IMR-90 (cell line): ENCODE measurements at regions not wholly inside any gene's neighbourhood (a gene's known extent, or its start where the extent isn't known, plus 50 kb on each side); places are given as distances from the start of the nearest gene placed in this dataset.

ENCODE experiments used
- ATAC-seq: fragments of 200-7000 bp; cut with Tn5 transposase; 2 replicates; pipeline ENCODE4 v1.9.1; 2020; ENCODE audit warnings: low read depth, mild to moderate bottlenecking, moderate library complexity
- BruUV-seq: library from RNA; stranded (reverse); fragments of 400-500 nt; replicated peaks from 2 replicates; lab custom pipeline; 2021; lab: Mats Ljungman, UMichigan
- CTCF ChIA-PET: fragments of 300-600 bp; formaldehyde crosslinking; extraction: SDS; loops from one replicate; lab custom pipeline; 2021; ENCODE audit warnings: antibody characterized with exemption; lab: Yijun Ruan, JAX
- POLR2A ChIA-PET: fragments of 300-600 bp; sonication (Branson Sonifier 250); formaldehyde crosslinking; loops from one replicate; lab custom pipeline; 2022; ENCODE audit warnings: antibody characterized with exemption; ENCODE audit not compliant: unreplicated experiment; lab: Charles Lee
- DNase-seq: peaks from one replicate; pipeline ENCODE4 v3.0.0; 2013
- H2AFZ ChIP-seq: replicated peaks from 2 replicates; pipeline ENCODE3; 2013; ENCODE audit warnings: low read length, mild to moderate bottlenecking; ENCODE audit not compliant: poor library complexity
- H2AK5ac ChIP-seq: 2 replicates; pipeline ENCODE4 v1.6.1; 2013; ENCODE audit warnings: low read depth, low read length, inconsistent platforms
- H2AK9ac ChIP-seq: replicated peaks from 2 replicates; pipeline ENCODE3; 2013; ENCODE audit warnings: mild to moderate bottlenecking, low read depth, low read length, moderate library complexity; ENCODE audit not compliant: poor library complexity
- H2BK120ac ChIP-seq: 2 replicates; pipeline ENCODE4 v1.6.1; 2013; ENCODE audit warnings: low read depth, low read length, inconsistent platforms
- H2BK15ac ChIP-seq: 3 replicates; pipeline ENCODE4 v1.6.1; 2013; ENCODE audit warnings: low read depth, low read length, inconsistent platforms
- H2BK20ac ChIP-seq: 2 replicates; pipeline ENCODE4 v1.6.1; 2013; ENCODE audit warnings: low read depth, mild to moderate bottlenecking, inconsistent platforms, low read length, moderate library complexity
- H2BK5ac ChIP-seq: 2 replicates; pipeline ENCODE4 v1.6.1; 2013; ENCODE audit warnings: mild to moderate bottlenecking, low read depth, low read length, inconsistent platforms; ENCODE audit not compliant: poor library complexity, severe bottlenecking
- H3K14ac ChIP-seq: replicated peaks from 2 replicates; pipeline ENCODE4 v1.6.1; 2013; ENCODE audit warnings: low read depth, low read length, inconsistent platforms
- H3K18ac ChIP-seq: 2 replicates; pipeline ENCODE4 v1.6.1; 2013; ENCODE audit warnings: low read depth, low read length, control low read depth
- H3K23ac ChIP-seq: 2 replicates; pipeline ENCODE4 v1.6.1; 2013; ENCODE audit warnings: low read depth, low read length, inconsistent platforms
- H3K27ac ChIP-seq: 2 replicates; pipeline ENCODE4 v1.5.1; 2013; ENCODE audit warnings: mild to moderate bottlenecking, control low read depth, low read length; ENCODE audit not compliant: insufficient read depth
- H3K27me3 ChIP-seq: 2 replicates; pipeline ENCODE4 v1.6.1; 2013; ENCODE audit warnings: low read length; ENCODE audit not compliant: control insufficient read depth, insufficient read depth
- H3K36me3 ChIP-seq: 2 replicates; pipeline ENCODE4 v1.6.1; 2013; ENCODE audit warnings: low read length, mixed read lengths; ENCODE audit not compliant: control insufficient read depth, insufficient read depth
- H3K4ac ChIP-seq: 2 replicates; pipeline ENCODE4 v1.6.1; 2013; ENCODE audit warnings: low read depth, low read length, inconsistent platforms
- H3K4me1 ChIP-seq: 2 replicates; pipeline ENCODE4 v1.6.1; 2013; ENCODE audit warnings: low read length, mixed read lengths; ENCODE audit not compliant: control insufficient read depth, insufficient read depth
- H3K4me2 ChIP-seq: 2 replicates; pipeline ENCODE4 v1.6.1; 2013; ENCODE audit warnings: low read depth, mild to moderate bottlenecking, control low read depth, low read length, moderate library complexity
- H3K4me3 ChIP-seq: 2 replicates; pipeline ENCODE4 v1.5.1; 2013; ENCODE audit warnings: low read depth, mild to moderate bottlenecking, control low read depth, low read length, moderate library complexity; ENCODE audit not compliant: insufficient read depth
- H3K56ac ChIP-seq: 2 replicates; pipeline ENCODE4 v1.6.1; 2013; ENCODE audit warnings: low read length, inconsistent platforms; ENCODE audit not compliant: insufficient read depth; ENCODE audit errors: extremely low read depth
- H3K79me1 ChIP-seq, 2 experiments: 2 replicates each; pipeline ENCODE4 v1.6.1; 2013; ENCODE audit warnings: low read length in 2 of 2, inconsistent platforms in 1 of 2, low read depth in 1 of 2
- H3K9ac ChIP-seq: 2 replicates; pipeline ENCODE4 v1.6.1; 2013; ENCODE audit warnings: low read depth, low read length, control low read depth
- H3K9me1 ChIP-seq: 2 replicates; pipeline ENCODE4 v1.6.1; 2013; ENCODE audit warnings: low read length, inconsistent platforms; ENCODE audit not compliant: insufficient read depth
- H3K9me3 ChIP-seq: 2 replicates; pipeline ENCODE4 v1.6.1; 2013; ENCODE audit warnings: low read length; ENCODE audit not compliant: control insufficient read depth, insufficient read depth
- H4K20me1 ChIP-seq: 2 replicates; pipeline ENCODE4 v1.6.1; 2013; ENCODE audit warnings: low read length, inconsistent platforms; ENCODE audit not compliant: insufficient read depth
- H4K5ac ChIP-seq: 2 replicates; pipeline ENCODE4 v1.6.1; 2013; ENCODE audit warnings: mild to moderate bottlenecking, low read depth, low read length, control low read depth
- H4K8ac ChIP-seq, 2 experiments: 2 replicates each; pipeline ENCODE4 v1.6.1; 2013; ENCODE audit warnings: low read depth in 2 of 2, low read length in 2 of 2, control low read depth in 1 of 2, inconsistent platforms in 1 of 2
- H4K91ac ChIP-seq: 2 replicates; pipeline ENCODE4 v1.6.1; 2013; ENCODE audit warnings: low read depth, low read length, inconsistent platforms; ENCODE audit not compliant: insufficient read depth
- BHLHE40 ChIP-seq: fragments of 150-350 bp; IDR thresholded peaks from 2 replicates; pipeline ENCODE4 v1.6.1; 2016; ENCODE audit warnings: mild to moderate bottlenecking, low read depth, low read length
- CEBPB ChIP-seq: IDR thresholded peaks from 2 replicates; pipeline ENCODE4 v1.6.1; 2012; ENCODE audit warnings: low read depth, low read length, improper control_type of control experiment
- CHD1 ChIP-seq: IDR thresholded peaks from 2 replicates; pipeline ENCODE4 v1.6.1; 2012; ENCODE audit warnings: low read depth, low read length, improper control_type of control experiment
- FOS ChIP-seq: fragments of 150-350 bp; IDR thresholded peaks from 2 replicates; pipeline ENCODE4 v1.6.1; 2016; ENCODE audit warnings: low read depth, low read length
- MAFK ChIP-seq: IDR thresholded peaks from 2 replicates; pipeline ENCODE4 v1.6.1; 2012; ENCODE audit warnings: low read depth, low read length, improper control_type of control experiment
- MAZ ChIP-seq: IDR thresholded peaks from 2 replicates; pipeline ENCODE4 v1.6.1; 2012; ENCODE audit warnings: low read depth, mild to moderate bottlenecking, low read length, improper control_type of control experiment, moderate library complexity, borderline replicate concordance
- NFE2L2 ChIP-seq: fragments of 150-350 bp; IDR thresholded peaks from 2 replicates; pipeline ENCODE4 v1.6.1; 2016; ENCODE audit warnings: low read depth, mild to moderate bottlenecking, low read length
- RCOR1 ChIP-seq: IDR thresholded peaks from 2 replicates; pipeline ENCODE4 v1.6.1; 2012; ENCODE audit warnings: mild to moderate bottlenecking, low read length, improper control_type of control experiment; ENCODE audit not compliant: insufficient replicate concordance
- RFX5 ChIP-seq: IDR thresholded peaks from 2 replicates; pipeline ENCODE4 v1.8.0; 2012; ENCODE audit warnings: low read depth, mild to moderate bottlenecking, low read length, moderate library complexity
- SMC3 ChIP-seq: fragments of 150-350 bp; IDR thresholded peaks from 2 replicates; pipeline ENCODE4 v1.6.1; 2016; ENCODE audit warnings: low read depth, mild to moderate bottlenecking, antibody characterized with exemption, low read length, moderate library complexity
- USF2 ChIP-seq: fragments of 150-350 bp; IDR thresholded peaks from 2 replicates; pipeline ENCODE4 v1.6.1; 2017; ENCODE audit warnings: mild to moderate bottlenecking, antibody characterized with exemption, low read length, low read depth
- WGBS, 2 experiments: methylation state at CpG; one replicate each; pipeline versions ENCODE4 v1.1.5 to v1.1.7; 2013; ENCODE audit warnings: missing lambda C conversion rate in 2 of 2; ENCODE audit not compliant: insufficient read length in 1 of 2; ENCODE audit errors: extremely low coverage in 2 of 2; 5-methylcytosine and 5-hydroxymethylcytosine counted together
- dilution Hi-C: fragments of 300-500 bp; cut with HindIII; formaldehyde crosslinking; loops from one replicate; pipeline ENCODE4 v1.14.3; 2018; ENCODE audit warnings: low sequenced_read_pairs; ENCODE audit not compliant: unreplicated experiment
- in situ Hi-C: fragments of 300-500 bp; cut with MboI; formaldehyde crosslinking; loops from 3 replicates; pipeline ENCODE4 v1.14.3; 2019; ENCODE audit warnings: low sequenced_read_pairs, inconsistent platforms, mixed read lengths
- intact Hi-C: fragments of 100-400 bp; cut with micrococcal nuclease; formaldehyde crosslinking; loops from 2 replicates; pipeline ENCODE4 v1.10.0; 2022
- TF ChIP-seq, protein P1 (sequence below): conservative IDR thresholded peaks from 2 replicates; pipeline ENCODE4 v1.5.1; 2012; ENCODE audit warnings: mild to moderate bottlenecking, low read depth, low read length, improper control_type of control experiment

GRCh38 chr13:106958621-106959048, 390.7 kb upstream of the ARGLU1 start:
- in situ Hi-C loops, result no loop called here
- WGBS, 2 experiments, result no CpG with 5 or more reads among the region's 3 CpGs
- CTCF ChIA-PET, result no interaction called here

More at GRCh38 chr13:106958621-106959048, 390.7 kb upstream of the ARGLU1 start:
- Histone ChIP-seq H4K20me1 (no peaks in the 10 kb centered on the region), H2AK5ac (no peak overlapping the region), H2BK5ac (no peak overlapping the region), H3K4ac (no peak overlapping the region), H2BK20ac (no peak overlapping the region), H3K36me3 (no peaks in the 10 kb centered on the region), H3K18ac (no peak overlapping the region), H3K79me1 (no peaks in the 10 kb centered on the region), H3K27me3 (peaks cover 6% of the 10 kb centered on the region), H2AFZ (no peak overlapping the region), H3K9me1 (no peaks in the 10 kb centered on the region), H4K8ac (no peak overlapping the region), H3K4me3 (no peak overlapping the region), H3K4me2 (no peak overlapping the region), H3K27ac (no peak overlapping the region), H3K4me1 (no peaks in the 10 kb centered on the region), H3K14ac (no peak overlapping the region), H3K9me3 (0 out of 2 replicates have a peak, but pooled peaks cover 2% of the 10 kb centered on the region), H3K9ac (no peak overlapping the region), H4K5ac (no peak overlapping the region), H4K91ac (no peak overlapping the region), H2BK120ac (no peak overlapping the region), H3K23ac (no peak overlapping the region), H2BK15ac (no peak overlapping the region), H3K56ac (no peak overlapping the region), H2AK9ac (no peak overlapping the region)
- POLR2A ChIA-PET, result no interaction called here
- ATAC-seq (no peak), DNase-seq (no peak)
- no TSS peak for BruUV-seq
- intact Hi-C loops, result no loop called here
- dilution Hi-C loops, result no loop called here
- TF ChIP-seq BHLHE40 (no peak), MAFK (no peak), FOS (no peak), RFX5 (no peak), CHD1 (no peak), USF2 (no peak), RCOR1 (no peak), CEBPB (no peak), SMC3 (no peak), NFE2L2 (no peak), MAZ (no peak)
- TF ChIP-seq, protein P1, sequence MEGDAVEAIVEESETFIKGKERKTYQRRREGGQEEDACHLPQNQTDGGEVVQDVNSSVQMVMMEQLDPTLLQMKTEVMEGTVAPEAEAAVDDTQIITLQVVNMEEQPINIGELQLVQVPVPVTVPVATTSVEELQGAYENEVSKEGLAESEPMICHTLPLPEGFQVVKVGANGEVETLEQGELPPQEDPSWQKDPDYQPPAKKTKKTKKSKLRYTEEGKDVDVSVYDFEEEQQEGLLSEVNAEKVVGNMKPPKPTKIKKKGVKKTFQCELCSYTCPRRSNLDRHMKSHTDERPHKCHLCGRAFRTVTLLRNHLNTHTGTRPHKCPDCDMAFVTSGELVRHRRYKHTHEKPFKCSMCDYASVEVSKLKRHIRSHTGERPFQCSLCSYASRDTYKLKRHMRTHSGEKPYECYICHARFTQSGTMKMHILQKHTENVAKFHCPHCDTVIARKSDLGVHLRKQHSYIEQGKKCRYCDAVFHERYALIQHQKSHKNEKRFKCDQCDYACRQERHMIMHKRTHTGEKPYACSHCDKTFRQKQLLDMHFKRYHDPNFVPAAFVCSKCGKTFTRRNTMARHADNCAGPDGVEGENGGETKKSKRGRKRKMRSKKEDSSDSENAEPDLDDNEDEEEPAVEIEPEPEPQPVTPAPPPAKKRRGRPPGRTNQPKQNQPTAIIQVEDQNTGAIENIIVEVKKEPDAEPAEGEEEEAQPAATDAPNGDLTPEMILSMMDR, result no peak
